GM12873 (cell line): ENCODE measurements at regions not wholly inside any gene's neighbourhood (a gene's known extent, or its start where the extent isn't known, plus 50 kb on each side); places are given as distances from the start of the nearest gene placed in this dataset.

ENCODE experiments used
- TF ChIP-seq, protein P1 (sequence below): IDR thresholded peaks from 2 replicates; pipeline ENCODE4 v1.5.1; 2012; ENCODE audit warnings: low read depth, mild to moderate bottlenecking, moderate library complexity, low read length, control low read depth; ENCODE audit not compliant: insufficient read depth; ENCODE audit errors: missing control alignments

DNA sequence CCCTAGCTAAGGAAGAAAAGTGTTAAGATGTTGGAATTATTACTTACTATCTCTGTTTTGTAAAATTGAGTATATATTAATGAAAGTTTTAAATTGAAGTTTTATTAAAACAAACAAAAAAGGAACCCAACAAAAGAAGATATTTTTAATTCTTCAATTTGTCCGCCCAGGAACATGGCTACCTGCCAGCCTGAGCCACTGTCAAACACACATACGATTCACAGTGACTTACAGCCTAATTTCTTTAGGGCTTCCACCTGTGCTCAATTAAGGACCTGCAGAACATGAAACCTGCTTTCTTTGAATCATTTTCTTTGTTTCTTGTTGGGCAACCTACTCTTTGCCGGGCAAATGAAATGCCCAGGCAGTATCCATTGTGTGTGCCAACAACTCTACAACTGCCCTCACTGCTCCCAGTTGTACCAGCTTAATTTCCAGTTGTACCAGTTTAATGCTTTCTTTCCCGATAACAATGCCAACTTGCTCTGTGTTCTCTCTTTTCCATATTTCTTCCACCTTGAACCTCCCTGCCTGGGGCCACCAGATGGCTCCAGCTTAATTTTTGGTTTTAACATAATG is 181.7 kb downstream of the GBA3 start:
- TF ChIP-seq, protein P1, sequence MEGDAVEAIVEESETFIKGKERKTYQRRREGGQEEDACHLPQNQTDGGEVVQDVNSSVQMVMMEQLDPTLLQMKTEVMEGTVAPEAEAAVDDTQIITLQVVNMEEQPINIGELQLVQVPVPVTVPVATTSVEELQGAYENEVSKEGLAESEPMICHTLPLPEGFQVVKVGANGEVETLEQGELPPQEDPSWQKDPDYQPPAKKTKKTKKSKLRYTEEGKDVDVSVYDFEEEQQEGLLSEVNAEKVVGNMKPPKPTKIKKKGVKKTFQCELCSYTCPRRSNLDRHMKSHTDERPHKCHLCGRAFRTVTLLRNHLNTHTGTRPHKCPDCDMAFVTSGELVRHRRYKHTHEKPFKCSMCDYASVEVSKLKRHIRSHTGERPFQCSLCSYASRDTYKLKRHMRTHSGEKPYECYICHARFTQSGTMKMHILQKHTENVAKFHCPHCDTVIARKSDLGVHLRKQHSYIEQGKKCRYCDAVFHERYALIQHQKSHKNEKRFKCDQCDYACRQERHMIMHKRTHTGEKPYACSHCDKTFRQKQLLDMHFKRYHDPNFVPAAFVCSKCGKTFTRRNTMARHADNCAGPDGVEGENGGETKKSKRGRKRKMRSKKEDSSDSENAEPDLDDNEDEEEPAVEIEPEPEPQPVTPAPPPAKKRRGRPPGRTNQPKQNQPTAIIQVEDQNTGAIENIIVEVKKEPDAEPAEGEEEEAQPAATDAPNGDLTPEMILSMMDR: no peak

DNA sequence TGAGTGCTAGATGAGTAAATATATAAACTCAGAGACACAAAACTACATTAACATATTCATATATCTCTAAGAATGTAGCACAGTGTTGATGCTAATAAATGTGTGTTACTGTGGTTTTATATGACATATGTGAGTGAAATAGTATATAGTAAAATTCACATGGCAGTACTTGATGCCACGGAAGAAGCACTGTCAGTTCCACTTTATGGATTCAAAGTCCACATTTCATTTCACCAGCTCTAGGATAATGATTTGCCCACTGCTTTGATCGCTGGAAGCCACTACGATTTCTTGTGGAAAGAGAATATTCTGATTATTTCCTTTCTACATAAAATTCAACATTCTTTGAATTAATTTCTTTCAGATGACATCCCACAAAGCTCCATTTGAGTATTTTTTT is 181.2 kb downstream of the GBA3 start:
- TF ChIP-seq, protein P1: no peak

DNA sequence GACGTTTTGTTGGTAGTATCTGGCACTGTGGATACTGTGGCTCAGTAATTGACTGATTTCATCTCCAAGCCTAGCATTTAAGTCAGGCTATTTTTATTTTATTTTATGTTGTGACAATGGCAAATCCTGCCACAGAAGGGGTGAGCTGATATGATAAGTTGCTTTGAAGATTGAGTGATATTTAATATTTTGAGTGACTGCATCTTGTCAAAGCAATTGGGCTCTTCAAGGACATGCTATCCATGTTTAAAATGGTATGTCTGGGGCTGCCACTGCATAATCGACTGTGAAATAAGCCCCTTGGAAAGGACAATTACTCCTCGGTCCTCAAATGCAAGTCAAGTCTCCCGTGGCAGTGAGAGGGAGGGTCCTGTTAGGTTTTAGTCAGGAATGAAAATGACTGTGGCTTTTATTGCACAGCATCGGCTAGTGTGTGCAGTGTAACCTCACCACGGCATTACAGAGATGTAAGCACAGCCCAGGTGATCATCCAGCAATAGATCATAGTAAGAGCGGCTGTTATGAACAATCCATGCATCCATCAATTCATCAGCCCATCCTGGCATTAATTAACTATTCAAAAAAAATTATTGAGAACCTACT is 178.2 kb downstream of the GBA3 start:
- TF ChIP-seq, protein P1: no peak

DNA sequence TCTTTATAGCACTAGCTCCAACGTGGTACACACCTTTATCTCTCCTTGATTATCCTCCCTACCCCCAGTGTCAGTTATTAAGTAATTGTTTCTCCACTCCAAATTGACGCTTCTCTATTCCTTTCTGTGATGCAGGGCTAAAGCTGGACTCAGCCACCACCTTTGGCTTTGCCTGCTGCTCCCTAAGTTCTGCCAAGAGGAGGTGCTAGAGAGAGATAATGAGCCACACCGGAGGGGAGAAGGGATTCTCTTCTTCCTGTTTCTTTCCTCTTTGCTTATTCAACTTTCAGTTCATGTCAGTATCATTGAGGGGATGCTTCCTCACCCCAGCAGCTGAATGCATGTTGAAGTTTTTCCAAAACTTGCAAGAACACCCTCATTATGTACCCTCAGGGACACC is 176.5 kb downstream of the GBA3 start:
- TF ChIP-seq, protein P1: no peak
